ENCODE measurements at regions not wholly inside any gene's neighbourhood (a gene's known extent, or its start where the extent isn't known, plus 50 kb on each side); places are given as distances from the start of the nearest gene placed in this dataset.
"Not testable (repeated sequence)": the region's sequence is repeated elsewhere in the genome, so short reads cannot be mapped to it uniquely, and the experiment has no call there.

DNA sequence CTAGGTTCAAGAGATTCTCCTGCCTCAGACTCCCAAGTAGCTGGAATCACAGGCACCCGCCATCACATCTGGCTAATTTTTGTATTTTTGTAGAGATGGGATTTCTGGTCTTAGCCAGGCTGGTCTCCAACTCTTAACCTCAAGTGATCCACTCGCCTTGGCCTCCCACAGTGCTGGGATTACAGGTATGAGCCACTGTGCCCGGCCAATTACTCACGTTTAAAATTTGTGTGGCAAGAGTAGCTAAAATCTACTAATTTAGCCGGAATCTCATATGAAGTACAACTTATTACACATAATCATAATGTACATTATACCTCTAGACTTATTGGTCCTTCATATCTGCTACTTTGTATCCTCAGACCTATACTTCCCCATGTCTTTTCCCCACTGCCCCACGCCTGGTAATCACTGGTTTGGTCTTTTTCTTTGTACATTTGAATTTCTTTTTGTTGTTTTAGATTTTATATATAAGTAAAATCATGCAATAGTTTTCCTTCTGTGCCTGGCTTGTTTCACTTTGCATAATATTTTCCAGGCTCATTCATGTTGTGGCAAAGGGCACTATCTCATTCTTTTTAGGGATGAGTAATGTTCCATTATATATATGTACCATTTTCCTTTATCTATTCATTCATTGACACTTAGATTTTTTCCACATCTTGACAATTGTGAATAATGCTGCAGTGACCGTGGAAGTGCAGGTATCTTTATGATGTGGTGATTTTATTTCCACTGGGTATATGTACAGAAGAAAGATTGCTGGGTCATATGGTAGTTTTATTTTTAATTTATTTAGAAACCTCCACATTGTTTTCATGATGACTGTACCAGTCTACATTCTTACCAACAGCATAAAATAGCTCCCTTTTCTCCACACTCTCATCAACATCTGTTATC is 605.0 kb upstream of the CBLB start:
- Histone ChIP-seq H3K9me3 (no peaks in the 10 kb centered on the region), H3K36me3 (no peaks in the 10 kb centered on the region), H3K27ac (no peak overlapping the region), H3K4me3 (no peak overlapping the region), H3K4me1 (no peaks in the 10 kb centered on the region), H3K27me3 (no peaks in the 10 kb centered on the region)
- TF ChIP-seq, protein P1, sequence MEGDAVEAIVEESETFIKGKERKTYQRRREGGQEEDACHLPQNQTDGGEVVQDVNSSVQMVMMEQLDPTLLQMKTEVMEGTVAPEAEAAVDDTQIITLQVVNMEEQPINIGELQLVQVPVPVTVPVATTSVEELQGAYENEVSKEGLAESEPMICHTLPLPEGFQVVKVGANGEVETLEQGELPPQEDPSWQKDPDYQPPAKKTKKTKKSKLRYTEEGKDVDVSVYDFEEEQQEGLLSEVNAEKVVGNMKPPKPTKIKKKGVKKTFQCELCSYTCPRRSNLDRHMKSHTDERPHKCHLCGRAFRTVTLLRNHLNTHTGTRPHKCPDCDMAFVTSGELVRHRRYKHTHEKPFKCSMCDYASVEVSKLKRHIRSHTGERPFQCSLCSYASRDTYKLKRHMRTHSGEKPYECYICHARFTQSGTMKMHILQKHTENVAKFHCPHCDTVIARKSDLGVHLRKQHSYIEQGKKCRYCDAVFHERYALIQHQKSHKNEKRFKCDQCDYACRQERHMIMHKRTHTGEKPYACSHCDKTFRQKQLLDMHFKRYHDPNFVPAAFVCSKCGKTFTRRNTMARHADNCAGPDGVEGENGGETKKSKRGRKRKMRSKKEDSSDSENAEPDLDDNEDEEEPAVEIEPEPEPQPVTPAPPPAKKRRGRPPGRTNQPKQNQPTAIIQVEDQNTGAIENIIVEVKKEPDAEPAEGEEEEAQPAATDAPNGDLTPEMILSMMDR (IDR thresholded peaks at IDR 0.05), result no peak
- no peak for TF ChIP-seq POLR2A (IDR thresholded peaks at IDR 0.05)
- no peak for DNase-seq

- H3K9me3 ChIP-seq, result no peaks in the 10 kb centered on the region
- H3K36me3 ChIP-seq, result no peaks in the 10 kb centered on the region
- TF ChIP-seq, protein P1 (IDR thresholded peaks at IDR 0.05), result no peak
- TF ChIP-seq POLR2A (IDR thresholded peaks at IDR 0.05), result no peak
- H3K4me3 ChIP-seq, result no peak overlapping the region
- no peak for DNase-seq
- no peaks in the 10 kb centered on the region for H3K4me1 ChIP-seq
- no peaks in the 10 kb centered on the region for H3K27me3 ChIP-seq
- no peak overlapping the region for H3K27ac ChIP-seq
Observed at GRCh38 chr3:106482451-106482850, 613.6 kb upstream of the CBLB start.

DNA sequence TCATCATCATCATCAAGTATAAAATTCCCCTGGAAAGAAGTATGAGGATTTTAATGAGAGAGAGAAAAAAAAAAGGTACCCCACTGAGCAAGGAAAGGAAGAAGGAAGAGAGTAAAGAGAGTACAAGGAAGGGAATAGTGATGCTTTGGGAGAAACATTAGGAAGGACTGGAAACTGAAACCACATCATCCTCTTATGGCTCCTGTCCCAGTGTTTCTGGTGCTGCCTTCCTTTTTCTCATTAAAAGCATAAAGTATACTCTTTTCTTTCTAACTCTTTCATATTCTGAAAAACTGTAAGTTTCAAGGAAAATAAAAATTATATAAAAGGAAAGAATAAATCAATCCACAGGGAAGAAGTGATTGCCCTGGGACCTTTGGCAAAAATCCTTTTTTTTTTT is 616.4 kb upstream of the CBLB start:
- no peaks in the 10 kb centered on the region for H3K36me3 ChIP-seq
- no peaks in the 10 kb centered on the region for H3K4me1 ChIP-seq
- no peak for DNase-seq
- H3K4me3 ChIP-seq, result no peak overlapping the region
- H3K9me3 ChIP-seq, result no peaks in the 10 kb centered on the region
- no peak for TF ChIP-seq POLR2A (IDR thresholded peaks at IDR 0.05)
- TF ChIP-seq, protein P1 (IDR thresholded peaks at IDR 0.05), result no peak
- no peak overlapping the region for H3K27ac ChIP-seq
- H3K27me3 ChIP-seq, result no peaks in the 10 kb centered on the region

DNA sequence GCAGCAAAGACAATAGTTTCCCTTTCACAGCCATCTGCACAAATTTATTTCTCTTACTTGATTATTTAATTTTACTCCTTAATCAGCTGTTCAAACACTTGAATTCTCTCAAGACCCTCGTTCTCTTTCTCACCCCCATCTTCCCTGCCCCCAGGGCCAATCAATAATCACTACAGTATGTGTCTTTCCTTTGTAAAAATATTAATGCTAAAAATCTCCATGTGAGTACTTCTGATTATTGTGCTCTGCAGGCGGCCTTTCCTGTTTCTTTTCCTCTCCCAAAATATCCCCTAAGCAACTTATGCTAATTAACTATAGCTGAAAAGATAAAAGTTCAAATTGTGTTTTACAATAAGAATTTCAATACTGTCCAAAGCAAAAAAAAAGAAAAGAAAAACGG is 617.0 kb upstream of the CBLB start:
- no peak for DNase-seq
- H3K36me3 ChIP-seq, result no peaks in the 10 kb centered on the region
- H3K27ac ChIP-seq, result no peak overlapping the region
- no peaks in the 10 kb centered on the region for H3K4me1 ChIP-seq
- no peak overlapping the region for H3K4me3 ChIP-seq
- no peaks in the 10 kb centered on the region for H3K27me3 ChIP-seq
- H3K9me3 ChIP-seq, result no peaks in the 10 kb centered on the region
- TF ChIP-seq, protein P1 (IDR thresholded peaks at IDR 0.05), result no peak
- TF ChIP-seq POLR2A (IDR thresholded peaks at IDR 0.05), result no peak

GRCh38 chr3:106486945-106487639 is 618.3 kb upstream of the CBLB start:
- H3K36me3 ChIP-seq, H3K4me1 ChIP-seq, H3K4me3 ChIP-seq, H3K9me3 ChIP-seq, DNase-seq, H3K27me3 ChIP-seq, H3K27ac ChIP-seq: not testable (repeated sequence)

- no peaks in the 10 kb centered on the region for H3K4me1 ChIP-seq
- TF ChIP-seq, protein P1 (IDR thresholded peaks at IDR 0.05), result no peak
- TF ChIP-seq POLR2A (IDR thresholded peaks at IDR 0.05), result no peak
- no peaks in the 10 kb centered on the region for H3K36me3 ChIP-seq
- H3K4me3 ChIP-seq, result no peak overlapping the region
- no peaks in the 10 kb centered on the region for H3K27me3 ChIP-seq
- no peak overlapping the region for H3K27ac ChIP-seq
- H3K9me3 ChIP-seq, result no peaks in the 10 kb centered on the region
- DNase-seq, result no peak
Observed at GRCh38 chr3:106488331-106488730, 619.5 kb upstream of the CBLB start.

Measured in Peyer's patch (tissue), 4 donors.